Mesenchymal stem cell (in vitro differentiated cells and primary cell): ENCODE measurements at regions not wholly inside any gene's neighbourhood (a gene's known extent, or its start where the extent isn't known, plus 50 kb on each side); places are given as distances from the start of the nearest gene placed in this dataset.

Source experiments
- DNase-seq: peaks from one replicate; pipeline ENCODE4 v3.0.0-alpha.2; 2013
- H2AFZ ChIP-seq: one replicate; pipeline ENCODE4 v1.6.1; 2013; ENCODE audit warnings: low read depth, mild to moderate bottlenecking, control low read depth, inconsistent platforms, low read length, moderate library complexity
- H2AK5ac ChIP-seq: 2 replicates; pipeline ENCODE4 v1.6.1; 2013; ENCODE audit warnings: low read length, moderate library complexity, mild to moderate bottlenecking, inconsistent platforms; ENCODE audit not compliant: severe bottlenecking
- H2BK120ac ChIP-seq: one replicate; pipeline ENCODE4 v1.6.1; 2013; ENCODE audit warnings: low read depth, mild to moderate bottlenecking, inconsistent platforms, low read length, moderate library complexity
- H2BK12ac ChIP-seq, 2 experiments: one replicate each; pipeline ENCODE4 v1.6.1; 2013; ENCODE audit warnings: inconsistent platforms in 2 of 2, low read length in 2 of 2, mild to moderate bottlenecking in 2 of 2, moderate library complexity in 2 of 2, control low read depth in 1 of 2
- H2BK15ac ChIP-seq: one replicate; pipeline ENCODE4 v1.6.1; 2013; ENCODE audit warnings: mild to moderate bottlenecking, low read depth, inconsistent platforms; ENCODE audit not compliant: poor library complexity, severe bottlenecking
- H2BK5ac ChIP-seq: 2 replicates; pipeline ENCODE4 v1.6.1; 2013; ENCODE audit warnings: low read depth, mild to moderate bottlenecking, low read length, control low read depth, inconsistent platforms; ENCODE audit not compliant: poor library complexity, severe bottlenecking
- H3K14ac ChIP-seq, 2 experiments: one replicate each; pipeline ENCODE4 v1.6.1; 2013; ENCODE audit warnings: inconsistent platforms in 2 of 2, low read length in 2 of 2, control low read depth in 1 of 2, mild to moderate bottlenecking in 1 of 2, moderate library complexity in 1 of 2
- H3K18ac ChIP-seq, 2 experiments: one replicate each; pipeline ENCODE4 v1.6.1; 2013; ENCODE audit warnings: inconsistent platforms in 2 of 2, low read length in 2 of 2, control low read depth in 1 of 2, low read depth in 1 of 2, mild to moderate bottlenecking in 1 of 2
- H3K23ac ChIP-seq, 2 experiments: one replicate each; pipeline ENCODE4 v1.6.1; 2013; ENCODE audit warnings: inconsistent platforms in 2 of 2, low read length in 2 of 2, mild to moderate bottlenecking in 2 of 2, moderate library complexity in 2 of 2, control low read depth in 1 of 2
- H3K27ac ChIP-seq: 2 replicates; pipeline ENCODE4 v1.5.1; 2013; ENCODE audit warnings: mild to moderate bottlenecking, moderate library complexity, low read length, control low read depth, inconsistent platforms; ENCODE audit not compliant: poor library complexity, severe bottlenecking
- H3K27me3 ChIP-seq, 2 experiments: 2 replicates each; pipeline versions ENCODE4 v1.6.1 to v1.7.0; 2013; ENCODE audit warnings: low read length in 2 of 2, mild to moderate bottlenecking in 2 of 2, moderate library complexity in 2 of 2, control low read depth in 1 of 2, inconsistent platforms in 1 of 2; ENCODE audit not compliant: control insufficient read depth in 1 of 2, insufficient read depth in 1 of 2
- H3K36me3 ChIP-seq, 2 experiments: 2 replicates each; pipeline versions ENCODE4 v1.6.1 to v1.7.0; 2013; ENCODE audit warnings: low read length in 2 of 2, control low read depth in 1 of 2, inconsistent platforms in 1 of 2, low read depth in 1 of 2, mild to moderate bottlenecking in 1 of 2; ENCODE audit not compliant: insufficient read depth in 2 of 2, control insufficient read depth in 1 of 2
- H3K4ac ChIP-seq, 2 experiments: one replicate each; pipeline ENCODE4 v1.6.1; 2013; ENCODE audit warnings: inconsistent platforms in 2 of 2, low read length in 2 of 2, mild to moderate bottlenecking in 2 of 2, moderate library complexity in 2 of 2, control low read depth in 1 of 2, low read depth in 1 of 2
- H3K4me1 ChIP-seq: 2 replicates; pipeline ENCODE4 v1.6.1; 2013; ENCODE audit warnings: low read depth, low read length, control low read depth; ENCODE audit not compliant: control insufficient read depth, insufficient read depth
- H3K4me2 ChIP-seq: 2 replicates; pipeline ENCODE4 v1.6.1; 2013; ENCODE audit warnings: low read length, mild to moderate bottlenecking, inconsistent platforms; ENCODE audit not compliant: poor library complexity, severe bottlenecking
- H3K4me3 ChIP-seq, 2 experiments: 2 replicates each; pipeline versions ENCODE4 v1.5.1 to v1.7.0; 2013; ENCODE audit warnings: low read length in 2 of 2, mild to moderate bottlenecking in 2 of 2, control low read depth in 1 of 2, low read depth in 1 of 2; ENCODE audit not compliant: insufficient read depth in 1 of 2
- H3K79me1 ChIP-seq: replicated peaks from 2 replicates; pipeline ENCODE4 v1.6.1; 2013; ENCODE audit warnings: mild to moderate bottlenecking, control low read depth, low read length, inconsistent platforms; ENCODE audit not compliant: poor library complexity, severe bottlenecking
- H3K9ac ChIP-seq: 2 replicates; pipeline ENCODE4 v1.7.0; 2013; ENCODE audit warnings: mild to moderate bottlenecking, low read length, moderate library complexity
- H3K9me3 ChIP-seq: 2 replicates; pipeline ENCODE4 v1.7.0; 2013; ENCODE audit warnings: mild to moderate bottlenecking, low read length; ENCODE audit not compliant: control insufficient read depth
- H4K8ac ChIP-seq: one replicate; pipeline ENCODE4 v1.6.1; 2013; ENCODE audit warnings: inconsistent platforms, mild to moderate bottlenecking, low read length, moderate library complexity
- H4K91ac ChIP-seq: one replicate; pipeline ENCODE4 v1.6.1; 2013; ENCODE audit warnings: mild to moderate bottlenecking, low read length, inconsistent platforms
- WGBS: methylation state at CpG from one replicate; pipeline ENCODE4 v1.1.7; 2013; ENCODE audit warnings: mixed read lengths; 5-methylcytosine and 5-hydroxymethylcytosine counted together

GRCh38 chr5:147063943-147064342 is 170.9 kb upstream of the STK32A start:
- WGBS: 75% methylated on average over 1 of the region's 2 CpGs
- no peak overlapping the region for H3K4me2 ChIP-seq

GRCh38 chr5:147065071-147065470 is 169.8 kb upstream of the STK32A start:
- no peak overlapping the region for H3K14ac ChIP-seq
- no peak overlapping the region for H2AFZ ChIP-seq
- H4K91ac ChIP-seq: no peak overlapping the region
- no peaks in the 10 kb centered on the region for H3K36me3 ChIP-seq
- H3K18ac ChIP-seq: no peak overlapping the region
- no peaks in the 10 kb centered on the region for H3K4me1 ChIP-seq
- H3K79me1 ChIP-seq: no peaks in the 10 kb centered on the region
- H4K8ac ChIP-seq: no peak overlapping the region
- H2BK120ac ChIP-seq: no peak overlapping the region
- H3K27me3 ChIP-seq: no peaks in the 10 kb centered on the region
- no peak overlapping the region for H3K27ac ChIP-seq
- no peaks in the 10 kb centered on the region for H3K9me3 ChIP-seq
- H3K23ac ChIP-seq: no peak overlapping the region
- no peak for DNase-seq
- 78% methylated on average over 1 of the region's 1 CpG for WGBS
- no peak overlapping the region for H2AK5ac ChIP-seq
- no peak overlapping the region for H3K4ac ChIP-seq
- no peak overlapping the region for H3K4me2 ChIP-seq
- H2BK5ac ChIP-seq: no peak overlapping the region
- H2BK12ac ChIP-seq: no peak overlapping the region
- H2BK15ac ChIP-seq: no peak overlapping the region
- H3K4me3 ChIP-seq: no peak overlapping the region
- no peak overlapping the region for H3K9ac ChIP-seq

More at GRCh38 chr5:147063943-147064342, 170.9 kb upstream of the STK32A start:
- Histone ChIP-seq H3K9me3 (no peaks in the 10 kb centered on the region), H3K4me1 (no peaks in the 10 kb centered on the region), H3K4ac (no peak overlapping the region), H3K36me3 (no peaks in the 10 kb centered on the region), H2AFZ (no peak overlapping the region), H4K91ac (no peak overlapping the region), H3K9ac (no peak overlapping the region), H2BK15ac (no peak overlapping the region), H3K18ac (no peak overlapping the region), H3K27ac (no peak overlapping the region), H3K79me1 (no peaks in the 10 kb centered on the region), H3K4me3 (no peak overlapping the region), H3K27me3 (peaks cover 0 to 3% of the 10 kb centered on the region in 2 experiments), H3K14ac (no peak overlapping the region), H2BK120ac (no peak overlapping the region), H4K8ac (no peak overlapping the region), H2AK5ac (no peak overlapping the region), H2BK12ac (no peak overlapping the region), H2BK5ac (no peak overlapping the region), H3K23ac (no peak overlapping the region)
- no peak for DNase-seq

GRCh38 chr5:147068998-147069397 is 165.8 kb upstream of the STK32A start:
- no peak overlapping the region for H3K18ac ChIP-seq
- H3K4me3 ChIP-seq: no peak overlapping the region
- H3K27me3 ChIP-seq: no peaks in the 10 kb centered on the region
- no peak overlapping the region for H3K23ac ChIP-seq
- no peak overlapping the region for H2BK5ac ChIP-seq
- H3K79me1 ChIP-seq: no peaks in the 10 kb centered on the region
- H3K36me3 ChIP-seq: no peaks in the 10 kb centered on the region
- no peak overlapping the region for H3K9ac ChIP-seq
- no peak overlapping the region for H3K27ac ChIP-seq
- no peak overlapping the region for H3K4me2 ChIP-seq
- DNase-seq: no peak
- H2BK12ac ChIP-seq: no peak overlapping the region
- H2AK5ac ChIP-seq: no peak overlapping the region
- 83% methylated on average over 4 of the region's 4 CpGs for WGBS
- no peak overlapping the region for H3K4ac ChIP-seq
- H3K9me3 ChIP-seq: no peaks in the 10 kb centered on the region
- H2BK120ac ChIP-seq: no peak overlapping the region
- H3K14ac ChIP-seq: no peak overlapping the region
- no peak overlapping the region for H4K91ac ChIP-seq
- no peaks in the 10 kb centered on the region for H3K4me1 ChIP-seq
- no peak overlapping the region for H2AFZ ChIP-seq
- H4K8ac ChIP-seq: no peak overlapping the region
- no peak overlapping the region for H2BK15ac ChIP-seq

- DNase-seq: no peak
- 100% methylated on average over 1 of the region's 2 CpGs for WGBS
- no peak overlapping the region for H3K4me3 ChIP-seq
- no peak overlapping the region for H3K14ac ChIP-seq
- no peaks in the 10 kb centered on the region for H3K4me1 ChIP-seq
- no peak overlapping the region for H4K8ac ChIP-seq
- H3K23ac ChIP-seq: no peak overlapping the region
- no peak overlapping the region for H4K91ac ChIP-seq
- no peaks in the 10 kb centered on the region for H3K9me3 ChIP-seq
- no peaks in the 10 kb centered on the region for H3K27me3 ChIP-seq
- H2AFZ ChIP-seq: no peak overlapping the region
- no peak overlapping the region for H3K4ac ChIP-seq
- H2BK12ac ChIP-seq: no peak overlapping the region
- H3K9ac ChIP-seq: no peak overlapping the region
- no peak overlapping the region for H2BK120ac ChIP-seq
- H2AK5ac ChIP-seq: no peak overlapping the region
- H3K36me3 ChIP-seq: no peaks in the 10 kb centered on the region
- H3K18ac ChIP-seq: no peak overlapping the region
- no peak overlapping the region for H2BK15ac ChIP-seq
- H3K79me1 ChIP-seq: no peaks in the 10 kb centered on the region
- H3K4me2 ChIP-seq: no peak overlapping the region
- H2BK5ac ChIP-seq: no peak overlapping the region
- no peak overlapping the region for H3K27ac ChIP-seq
Measured at GRCh38 chr5:147072622-147073021, 162.2 kb upstream of the STK32A start.
